ENCODE measurements at regions not wholly inside any gene's neighbourhood (a gene's known extent, or its start where the extent isn't known, plus 50 kb on each side); places are given as distances from the start of the nearest gene placed in this dataset.

DNA sequence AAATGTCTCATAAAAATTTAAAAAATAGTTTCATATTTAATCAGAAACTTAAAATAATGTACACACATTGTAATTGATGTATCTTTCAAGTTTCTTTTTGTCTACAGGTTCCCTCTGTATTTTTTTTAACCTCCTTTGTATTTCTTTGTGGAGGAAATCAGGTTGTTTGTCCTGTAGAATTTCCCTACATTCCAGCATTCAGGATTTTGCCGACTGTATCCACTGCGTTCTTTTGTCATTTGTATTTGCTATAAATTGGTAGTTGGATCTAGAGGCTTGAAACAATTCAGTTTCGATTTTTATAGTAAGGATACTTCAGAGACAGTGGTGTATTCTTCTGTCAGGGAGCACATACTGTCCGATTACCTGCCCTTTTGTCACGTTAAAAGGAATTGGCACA is 367.2 kb downstream of the SOX2 start:
- Histone ChIP-seq H3K4me3 (ENCODE audit: insufficient read depth, low read depth, low read length) (no peak overlapping the region), H2AFZ (replicated peaks; ENCODE audit: low read length, poor library complexity) (no peak overlapping the region), H2BK5ac (ENCODE audit: low read depth, low read length, poor library complexity, severe bottlenecking) (no peak overlapping the region), H4K5ac (ENCODE audit: low read depth, low read length) (no peak overlapping the region), H3K56ac (ENCODE audit: extremely low read depth, insufficient read depth, low read length) (no peak overlapping the region), H3K23ac (ENCODE audit: low read depth, low read length) (no peak overlapping the region), H2AK9ac (replicated peaks; ENCODE audit: low read depth, low read length, poor library complexity) (no peak overlapping the region), H4K91ac (ENCODE audit: insufficient read depth, low read depth, low read length) (no peak overlapping the region), H4K20me1 (ENCODE audit: insufficient read depth, low read length) (no peaks in the 10 kb centered on the region), H2AK5ac (ENCODE audit: low read depth, low read length) (no peak overlapping the region), H2BK20ac (ENCODE audit: low read depth, low read length) (no peak overlapping the region), H3K79me1 (ENCODE audit: low read depth in 1 of 2, low read length in 2 of 2) (no peaks in the 10 kb centered on the region), H3K4me2 (ENCODE audit: low read depth, low read length) (no peak overlapping the region), H3K36me3 (ENCODE audit: control insufficient read depth, insufficient read depth, low read length) (no peaks in the 10 kb centered on the region), H3K18ac (ENCODE audit: low read depth, low read length) (no peak overlapping the region), H3K27me3 (ENCODE audit: control insufficient read depth, insufficient read depth, low read length) (no peaks in the 10 kb centered on the region), H2BK120ac (ENCODE audit: low read depth, low read length) (no peak overlapping the region), H3K27ac (ENCODE audit: insufficient read depth, low read length) (no peak overlapping the region), H2BK15ac (ENCODE audit: low read depth, low read length) (no peak overlapping the region), H3K9me3 (ENCODE audit: control insufficient read depth, insufficient read depth, low read length) (peaks cover 7% of the 10 kb centered on the region), H3K4me1 (ENCODE audit: control insufficient read depth, insufficient read depth, low read length) (no peaks in the 10 kb centered on the region), H3K9ac (ENCODE audit: low read depth, low read length) (no peak overlapping the region), H3K9me1 (ENCODE audit: insufficient read depth, low read length) (no peaks in the 10 kb centered on the region), H3K14ac (replicated peaks; ENCODE audit: low read depth, low read length) (no peak overlapping the region), H3K4ac (ENCODE audit: low read depth, low read length) (no peak overlapping the region), H4K8ac (ENCODE audit: low read depth in 2 of 2, low read length in 2 of 2) (no peak overlapping the region)
- CTCF ChIA-PET = no interaction called here
- dilution Hi-C loops (cut with HindIII; ENCODE audit: low sequenced_read_pairs, unreplicated experiment) (no loop called here), in situ Hi-C loops (cut with MboI; ENCODE audit: low sequenced_read_pairs) (no loop called here), intact Hi-C loops (cut with micrococcal nuclease) (no loop called here)
- POLR2A ChIA-PET (ENCODE audit: unreplicated experiment) = no interaction called here
- no CpG with 5 or more reads among the region's 5 CpGs for WGBS, 2 experiments (ENCODE audit: extremely low coverage in 2 of 2, insufficient read length in 1 of 2)
- no TSS peak for BruUV-seq (replicated peaks)
- TF ChIP-seq NFE2L2 (IDR thresholded peaks at IDR 0.05; ENCODE audit: low read depth, low read length) = no peak
- TF ChIP-seq, protein P1, sequence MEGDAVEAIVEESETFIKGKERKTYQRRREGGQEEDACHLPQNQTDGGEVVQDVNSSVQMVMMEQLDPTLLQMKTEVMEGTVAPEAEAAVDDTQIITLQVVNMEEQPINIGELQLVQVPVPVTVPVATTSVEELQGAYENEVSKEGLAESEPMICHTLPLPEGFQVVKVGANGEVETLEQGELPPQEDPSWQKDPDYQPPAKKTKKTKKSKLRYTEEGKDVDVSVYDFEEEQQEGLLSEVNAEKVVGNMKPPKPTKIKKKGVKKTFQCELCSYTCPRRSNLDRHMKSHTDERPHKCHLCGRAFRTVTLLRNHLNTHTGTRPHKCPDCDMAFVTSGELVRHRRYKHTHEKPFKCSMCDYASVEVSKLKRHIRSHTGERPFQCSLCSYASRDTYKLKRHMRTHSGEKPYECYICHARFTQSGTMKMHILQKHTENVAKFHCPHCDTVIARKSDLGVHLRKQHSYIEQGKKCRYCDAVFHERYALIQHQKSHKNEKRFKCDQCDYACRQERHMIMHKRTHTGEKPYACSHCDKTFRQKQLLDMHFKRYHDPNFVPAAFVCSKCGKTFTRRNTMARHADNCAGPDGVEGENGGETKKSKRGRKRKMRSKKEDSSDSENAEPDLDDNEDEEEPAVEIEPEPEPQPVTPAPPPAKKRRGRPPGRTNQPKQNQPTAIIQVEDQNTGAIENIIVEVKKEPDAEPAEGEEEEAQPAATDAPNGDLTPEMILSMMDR (conservative IDR thresholded peaks at IDR 0.05; ENCODE audit: low read depth, low read length) = no peak
- TF ChIP-seq RCOR1 (IDR thresholded peaks at IDR 0.05; ENCODE audit: insufficient replicate concordance, low read length) = no peak
- TF ChIP-seq, protein P2, sequence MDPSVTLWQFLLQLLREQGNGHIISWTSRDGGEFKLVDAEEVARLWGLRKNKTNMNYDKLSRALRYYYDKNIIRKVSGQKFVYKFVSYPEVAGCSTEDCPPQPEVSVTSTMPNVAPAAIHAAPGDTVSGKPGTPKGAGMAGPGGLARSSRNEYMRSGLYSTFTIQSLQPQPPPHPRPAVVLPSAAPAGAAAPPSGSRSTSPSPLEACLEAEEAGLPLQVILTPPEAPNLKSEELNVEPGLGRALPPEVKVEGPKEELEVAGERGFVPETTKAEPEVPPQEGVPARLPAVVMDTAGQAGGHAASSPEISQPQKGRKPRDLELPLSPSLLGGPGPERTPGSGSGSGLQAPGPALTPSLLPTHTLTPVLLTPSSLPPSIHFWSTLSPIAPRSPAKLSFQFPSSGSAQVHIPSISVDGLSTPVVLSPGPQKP (IDR thresholded peaks at IDR 0.05; ENCODE audit: borderline replicate concordance, low read depth, low read length) = no peak
- no peak for TF ChIP-seq FOS (IDR thresholded peaks at IDR 0.05; ENCODE audit: low read depth, low read length)
- TF ChIP-seq SMC3 (IDR thresholded peaks at IDR 0.05; ENCODE audit: low read depth, low read length) = no peak
- ATAC-seq (ENCODE audit: low read depth) (no peak), DNase-seq (no peak)
